ENCODE measurements at regions not wholly inside any gene's neighbourhood (a gene's known extent, or its start where the extent isn't known, plus 50 kb on each side); places are given as distances from the start of the nearest gene placed in this dataset.

- no peak for TF ChIP-seq Cebpa-rat (IDR thresholded peaks at IDR 0.05)
- Histone ChIP-seq H3K27me3 (no peaks in the 10 kb centered on the region), H3K9me3 (no peaks in the 10 kb centered on the region), H3K27ac (no peak overlapping the region), H3K9ac (no peak overlapping the region), H3K4me3 (no peak overlapping the region), H3K4me1 (peaks cover 18% of the 10 kb centered on the region), H4K20me1 (no peaks in the 10 kb centered on the region), H3K4me2 (no peak overlapping the region), H3K36me3 (no peaks in the 10 kb centered on the region)
These were observed 460.9 kb upstream of the FAT1 start for GRCh38 chr4:187184508-187184907.

GRCh38 chr4:187188118-187188517 lies 464.5 kb upstream of the FAT1 start:
- H3K4me3 ChIP-seq, result no peak overlapping the region
- no peak overlapping the region for H3K9ac ChIP-seq
- H3K27me3 ChIP-seq, result no peaks in the 10 kb centered on the region
- no peaks in the 10 kb centered on the region for H3K9me3 ChIP-seq
- no peaks in the 10 kb centered on the region for H4K20me1 ChIP-seq
- H3K27ac ChIP-seq, result no peak overlapping the region
- 0 out of 2 replicates have a peak overlapping the region, but pooled peaks have one; percentile 10 for H3K4me2 ChIP-seq
- H3K36me3 ChIP-seq, result no peaks in the 10 kb centered on the region
- TF ChIP-seq Cebpa-rat (IDR thresholded peaks at IDR 0.05), result no peak
- peaks cover 17% of the 10 kb centered on the region for H3K4me1 ChIP-seq

DNA sequence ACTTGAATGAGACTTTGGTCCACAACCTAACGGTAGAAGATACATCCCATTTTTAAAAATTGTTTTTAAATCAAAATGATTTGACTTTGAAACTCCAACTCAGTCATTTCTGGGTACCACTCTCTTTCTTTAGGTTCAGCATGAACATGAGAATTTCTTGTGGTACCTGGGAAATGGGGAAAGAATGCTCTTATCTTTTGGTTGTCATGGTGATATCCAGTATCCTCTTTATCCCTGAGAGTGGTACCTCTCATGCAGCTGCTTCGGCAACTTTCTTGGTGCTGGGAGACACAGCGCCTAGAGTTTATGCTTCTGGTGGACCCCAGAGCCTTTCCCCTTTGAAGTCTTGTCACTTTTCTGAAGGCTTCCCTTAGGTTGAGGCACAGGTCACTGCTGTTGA lies 465.1 kb upstream of the FAT1 start:
- no peaks in the 10 kb centered on the region for H3K9me3 ChIP-seq
- H3K27ac ChIP-seq, result no peak overlapping the region
- H3K27me3 ChIP-seq, result no peaks in the 10 kb centered on the region
- TF ChIP-seq Cebpa-rat (IDR thresholded peaks at IDR 0.05), result no peak
- H3K36me3 ChIP-seq, result no peaks in the 10 kb centered on the region
- no peaks in the 10 kb centered on the region for H4K20me1 ChIP-seq
- H3K4me2 ChIP-seq, result no peak overlapping the region
- no peak overlapping the region for H3K9ac ChIP-seq
- peaks cover 10% of the 10 kb centered on the region for H3K4me1 ChIP-seq
- no peak overlapping the region for H3K4me3 ChIP-seq

GRCh38 chr4:187190390-187190789 lies 466.7 kb upstream of the FAT1 start:
- Histone ChIP-seq H3K4me2 (no peak overlapping the region), H3K27me3 (no peaks in the 10 kb centered on the region), H3K9me3 (no peaks in the 10 kb centered on the region), H3K36me3 (no peaks in the 10 kb centered on the region), H3K4me3 (no peak overlapping the region), H3K27ac (no peak overlapping the region), H4K20me1 (no peaks in the 10 kb centered on the region), H3K4me1 (peaks cover 7% of the 10 kb centered on the region), H3K9ac (no peak overlapping the region)
- no peak for TF ChIP-seq Cebpa-rat (IDR thresholded peaks at IDR 0.05)

GRCh38 chr4:187191676-187192075 lies 468.0 kb upstream of the FAT1 start:
- Histone ChIP-seq H3K36me3 (no peaks in the 10 kb centered on the region), H4K20me1 (no peaks in the 10 kb centered on the region), H3K27ac (no peak overlapping the region), H3K4me3 (no peak overlapping the region), H3K4me1 (peaks cover 7% of the 10 kb centered on the region), H3K27me3 (no peaks in the 10 kb centered on the region), H3K9me3 (no peaks in the 10 kb centered on the region), H3K9ac (no peak overlapping the region), H3K4me2 (no peak overlapping the region)
- TF ChIP-seq Cebpa-rat (IDR thresholded peaks at IDR 0.05), result no peak

DNA sequence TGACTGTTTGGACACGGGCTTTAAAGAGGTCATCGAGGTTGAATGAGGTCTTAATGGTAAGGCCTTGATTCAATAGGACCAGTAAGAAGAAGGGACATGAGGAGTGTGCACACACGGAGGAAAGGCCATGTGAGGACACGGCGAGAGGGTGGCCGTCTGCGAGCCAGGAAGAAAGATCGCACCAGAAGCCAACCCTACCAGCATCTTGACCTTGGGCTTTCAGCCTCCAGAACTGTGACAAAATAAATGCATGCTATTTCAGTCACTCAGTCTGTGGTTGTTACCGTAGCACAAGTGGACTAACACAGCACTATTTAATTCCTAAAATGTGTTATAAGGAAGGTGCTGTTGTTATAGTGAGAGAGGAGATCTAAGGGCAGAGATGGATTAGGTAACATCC lies 468.6 kb upstream of the FAT1 start:
- Histone ChIP-seq H3K36me3 (no peaks in the 10 kb centered on the region), H4K20me1 (no peaks in the 10 kb centered on the region), H3K27me3 (no peaks in the 10 kb centered on the region), H3K27ac (no peak overlapping the region), H3K9me3 (no peaks in the 10 kb centered on the region), H3K4me2 (no peak overlapping the region), H3K4me3 (no peak overlapping the region), H3K9ac (no peak overlapping the region), H3K4me1 (peaks cover 7% of the 10 kb centered on the region)
- no peak for TF ChIP-seq Cebpa-rat (IDR thresholded peaks at IDR 0.05)

DNA sequence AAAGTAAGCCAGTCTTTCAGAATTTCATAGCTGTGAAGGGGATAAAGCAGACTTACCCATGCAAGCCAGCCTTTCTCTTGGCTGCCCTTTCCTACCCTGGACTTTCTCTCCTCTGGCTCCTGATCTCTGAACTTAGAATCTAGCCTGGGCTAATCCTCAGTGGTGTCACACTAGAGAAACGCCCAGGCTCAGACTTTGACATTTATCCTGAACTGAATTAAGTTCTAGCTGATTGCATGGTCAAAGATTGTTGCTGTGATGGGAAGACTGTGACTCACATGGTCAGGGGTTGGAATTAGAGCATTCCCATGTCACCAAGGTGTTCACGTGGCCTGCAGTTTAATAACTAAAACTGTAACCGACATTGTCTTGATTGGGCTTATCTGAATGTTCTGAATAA lies 469.5 kb upstream of the FAT1 start:
- H3K27ac ChIP-seq, result no peak overlapping the region
- H3K9ac ChIP-seq, result no peak overlapping the region
- no peaks in the 10 kb centered on the region for H4K20me1 ChIP-seq
- no peaks in the 10 kb centered on the region for H3K9me3 ChIP-seq
- peaks cover 4% of the 10 kb centered on the region for H3K4me1 ChIP-seq
- no peaks in the 10 kb centered on the region for H3K27me3 ChIP-seq
- H3K36me3 ChIP-seq, result no peaks in the 10 kb centered on the region
- H3K4me3 ChIP-seq, result no peak overlapping the region
- no peak overlapping the region for H3K4me2 ChIP-seq
- TF ChIP-seq Cebpa-rat (IDR thresholded peaks at IDR 0.05), result no peak

GRCh38 chr4:187204389-187204918 lies 480.8 kb upstream of the FAT1 start:
- H3K36me3 ChIP-seq, result no peaks in the 10 kb centered on the region
- no peaks in the 10 kb centered on the region for H3K27me3 ChIP-seq
- no peak overlapping the region for H3K9ac ChIP-seq
- no peaks in the 10 kb centered on the region for H4K20me1 ChIP-seq
- no peak for TF ChIP-seq Cebpa-rat (IDR thresholded peaks at IDR 0.05)
- no peak overlapping the region for H3K27ac ChIP-seq
- no peak overlapping the region for H3K4me3 ChIP-seq
- H3K9me3 ChIP-seq, result no peaks in the 10 kb centered on the region
- H3K4me1 ChIP-seq, result no peaks in the 10 kb centered on the region
- no peak overlapping the region for H3K4me2 ChIP-seq

DNA sequence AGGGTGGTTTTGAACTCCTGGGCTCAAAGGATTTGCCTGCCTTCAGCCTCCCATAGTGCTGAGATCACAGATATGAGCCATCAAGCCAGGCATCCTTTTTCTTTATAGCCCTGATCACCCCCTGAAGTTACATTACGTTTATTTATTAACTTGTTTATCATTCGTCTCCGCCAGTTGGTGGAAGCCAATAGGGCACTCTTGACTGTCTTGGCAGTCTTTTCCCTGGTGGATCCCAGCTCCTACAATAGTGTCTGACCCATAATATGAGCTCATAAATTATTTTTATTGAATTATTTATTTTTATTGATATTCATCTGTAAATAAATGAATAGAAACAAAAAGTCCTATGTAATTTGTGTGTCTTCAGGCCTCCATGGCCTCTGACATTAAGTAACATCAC lies 484.3 kb upstream of the FAT1 start:
- Histone ChIP-seq H3K4me1 (no peaks in the 10 kb centered on the region), H3K27me3 (no peaks in the 10 kb centered on the region), H4K20me1 (no peaks in the 10 kb centered on the region), H3K36me3 (no peaks in the 10 kb centered on the region), H3K27ac (no peak overlapping the region), H3K9me3 (no peaks in the 10 kb centered on the region), H3K4me3 (no peak overlapping the region), H3K4me2 (no peak overlapping the region), H3K9ac (no peak overlapping the region)
- TF ChIP-seq Cebpa-rat (IDR thresholded peaks at IDR 0.05), result no peak

DNA sequence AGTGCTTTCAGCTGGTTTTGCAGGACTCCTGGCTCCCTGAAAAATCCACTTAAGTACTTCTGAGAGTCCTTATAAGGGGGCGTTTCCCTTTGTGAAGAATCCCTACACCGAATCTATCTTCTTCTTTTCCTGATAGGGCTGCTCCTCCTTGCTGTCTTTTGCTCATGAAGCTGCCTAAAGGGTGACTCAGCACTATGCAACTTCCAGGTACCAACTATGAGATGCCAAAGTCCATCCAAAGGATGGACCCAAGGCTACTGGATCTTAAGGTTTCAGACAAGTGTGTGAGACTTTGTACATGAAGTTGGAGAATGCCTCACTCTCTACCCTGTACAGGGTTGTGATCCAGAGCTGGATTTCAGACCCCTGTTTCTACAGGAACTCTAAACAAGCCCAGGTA lies 485.0 kb upstream of the FAT1 start:
- H3K27ac ChIP-seq, result no peak overlapping the region
- no peak for TF ChIP-seq Cebpa-rat (IDR thresholded peaks at IDR 0.05)
- no peaks in the 10 kb centered on the region for H3K4me1 ChIP-seq
- H3K27me3 ChIP-seq, result no peaks in the 10 kb centered on the region
- H3K36me3 ChIP-seq, result no peaks in the 10 kb centered on the region
- H3K4me3 ChIP-seq, result no peak overlapping the region
- no peak overlapping the region for H3K4me2 ChIP-seq
- H4K20me1 ChIP-seq, result no peaks in the 10 kb centered on the region
- H3K9me3 ChIP-seq, result no peaks in the 10 kb centered on the region
- no peak overlapping the region for H3K9ac ChIP-seq
